ENCODE measurements at regions not wholly inside any gene's neighbourhood (a gene's known extent, or its start where the extent isn't known, plus 50 kb on each side); places are given as distances from the start of the nearest gene placed in this dataset.

DNA sequence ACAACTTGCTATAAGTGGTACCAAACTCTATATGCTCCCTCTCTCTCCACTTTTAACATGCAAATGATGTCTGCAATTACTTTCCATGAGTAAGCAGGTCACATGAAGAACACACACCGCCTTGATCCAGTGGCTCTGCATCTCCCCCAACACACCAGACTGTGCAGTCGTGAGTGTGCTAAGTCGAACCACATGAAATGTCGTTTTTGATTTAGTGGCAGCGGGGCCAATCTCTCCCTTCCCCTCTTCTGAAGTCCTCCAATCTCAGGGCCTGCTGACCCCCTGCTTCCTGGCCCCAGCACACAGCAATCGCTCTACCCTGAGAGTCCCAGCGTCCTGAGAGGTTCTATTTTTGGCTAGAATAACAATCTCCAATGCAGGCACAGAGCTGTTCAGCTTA lies 312.5 kb downstream of the SHQ1 start:
- POLR2A ChIA-PET (ENCODE audit: unreplicated experiment): no interaction called here
- Histone ChIP-seq H3K27me3 (ENCODE audit: control insufficient read depth, insufficient read depth, low read length) (peaks cover 37% of the 10 kb centered on the region), H3K36me3 (ENCODE audit: control insufficient read depth, insufficient read depth, low read length) (no peaks in the 10 kb centered on the region), H3K23ac (ENCODE audit: low read depth, low read length) (no peak overlapping the region), H2BK120ac (ENCODE audit: low read depth, low read length) (no peak overlapping the region), H3K4me2 (ENCODE audit: low read depth, low read length) (no peak overlapping the region), H3K18ac (ENCODE audit: low read depth, low read length) (no peak overlapping the region), H2BK15ac (ENCODE audit: low read depth, low read length) (no peak overlapping the region), H3K9me1 (ENCODE audit: insufficient read depth, low read length) (no peaks in the 10 kb centered on the region), H3K4me1 (ENCODE audit: control insufficient read depth, insufficient read depth, low read length) (no peaks in the 10 kb centered on the region), H3K9ac (ENCODE audit: low read depth, low read length) (no peak overlapping the region), H3K56ac (ENCODE audit: extremely low read depth, insufficient read depth, low read length) (no peak overlapping the region), H4K8ac (ENCODE audit: low read depth in 2 of 2, low read length in 2 of 2) (no peak overlapping the region), H2BK5ac (ENCODE audit: low read depth, low read length, poor library complexity, severe bottlenecking) (no peak overlapping the region), H4K5ac (ENCODE audit: low read depth, low read length) (no peak overlapping the region), H2AK5ac (ENCODE audit: low read depth, low read length) (no peak overlapping the region), H3K4ac (ENCODE audit: low read depth, low read length) (no peak overlapping the region), H4K20me1 (ENCODE audit: insufficient read depth, low read length) (no peaks in the 10 kb centered on the region), H3K4me3 (ENCODE audit: insufficient read depth, low read depth, low read length) (no peak overlapping the region), H2BK20ac (ENCODE audit: low read depth, low read length) (no peak overlapping the region), H2AFZ (replicated peaks; ENCODE audit: low read length, poor library complexity) (no peak overlapping the region), H3K27ac (ENCODE audit: insufficient read depth, low read length) (no peak overlapping the region), H3K79me1 (ENCODE audit: low read depth in 1 of 2, low read length in 2 of 2) (no peaks in the 10 kb centered on the region), H3K9me3 (ENCODE audit: control insufficient read depth, insufficient read depth, low read length) (no peaks in the 10 kb centered on the region), H3K14ac (replicated peaks; ENCODE audit: low read depth, low read length) (no peak overlapping the region), H4K91ac (ENCODE audit: insufficient read depth, low read depth, low read length) (no peak overlapping the region), H2AK9ac (replicated peaks; ENCODE audit: low read depth, low read length, poor library complexity) (no peak overlapping the region)
- BruUV-seq (replicated peaks): no TSS peak
- TF ChIP-seq ELK1 (IDR thresholded peaks at IDR 0.05; ENCODE audit: borderline replicate concordance, low read depth, low read length) (no peak), POLR2A (IDR thresholded peaks at IDR 0.05; ENCODE audit: low read depth, low read length) (no peak), RCOR1 (IDR thresholded peaks at IDR 0.05; ENCODE audit: insufficient replicate concordance, low read length) (no peak), CEBPB (IDR thresholded peaks at IDR 0.05; ENCODE audit: low read depth, low read length) (no peak), RFX5 (IDR thresholded peaks at IDR 0.05; ENCODE audit: low read depth, low read length) (no peak), MAFK (IDR thresholded peaks at IDR 0.05; ENCODE audit: low read depth, low read length) (no peak), MAZ (IDR thresholded peaks at IDR 0.05; ENCODE audit: borderline replicate concordance, low read depth, low read length) (no peak), SMC3 (IDR thresholded peaks at IDR 0.05; ENCODE audit: low read depth, low read length) (no peak), NFE2L2 (IDR thresholded peaks at IDR 0.05; ENCODE audit: low read depth, low read length) (no peak), FOS (IDR thresholded peaks at IDR 0.05; ENCODE audit: low read depth, low read length) (no peak), RAD21 (IDR thresholded peaks at IDR 0.05; ENCODE audit: low read length) (no peak), BHLHE40 (IDR thresholded peaks at IDR 0.05; ENCODE audit: low read depth, low read length) (no peak), CHD1 (IDR thresholded peaks at IDR 0.05; ENCODE audit: low read depth, low read length) (no peak)
- TF ChIP-seq, protein P1, sequence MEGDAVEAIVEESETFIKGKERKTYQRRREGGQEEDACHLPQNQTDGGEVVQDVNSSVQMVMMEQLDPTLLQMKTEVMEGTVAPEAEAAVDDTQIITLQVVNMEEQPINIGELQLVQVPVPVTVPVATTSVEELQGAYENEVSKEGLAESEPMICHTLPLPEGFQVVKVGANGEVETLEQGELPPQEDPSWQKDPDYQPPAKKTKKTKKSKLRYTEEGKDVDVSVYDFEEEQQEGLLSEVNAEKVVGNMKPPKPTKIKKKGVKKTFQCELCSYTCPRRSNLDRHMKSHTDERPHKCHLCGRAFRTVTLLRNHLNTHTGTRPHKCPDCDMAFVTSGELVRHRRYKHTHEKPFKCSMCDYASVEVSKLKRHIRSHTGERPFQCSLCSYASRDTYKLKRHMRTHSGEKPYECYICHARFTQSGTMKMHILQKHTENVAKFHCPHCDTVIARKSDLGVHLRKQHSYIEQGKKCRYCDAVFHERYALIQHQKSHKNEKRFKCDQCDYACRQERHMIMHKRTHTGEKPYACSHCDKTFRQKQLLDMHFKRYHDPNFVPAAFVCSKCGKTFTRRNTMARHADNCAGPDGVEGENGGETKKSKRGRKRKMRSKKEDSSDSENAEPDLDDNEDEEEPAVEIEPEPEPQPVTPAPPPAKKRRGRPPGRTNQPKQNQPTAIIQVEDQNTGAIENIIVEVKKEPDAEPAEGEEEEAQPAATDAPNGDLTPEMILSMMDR (conservative IDR thresholded peaks at IDR 0.05; ENCODE audit: low read depth, low read length): no peak
- TF ChIP-seq, protein P2, sequence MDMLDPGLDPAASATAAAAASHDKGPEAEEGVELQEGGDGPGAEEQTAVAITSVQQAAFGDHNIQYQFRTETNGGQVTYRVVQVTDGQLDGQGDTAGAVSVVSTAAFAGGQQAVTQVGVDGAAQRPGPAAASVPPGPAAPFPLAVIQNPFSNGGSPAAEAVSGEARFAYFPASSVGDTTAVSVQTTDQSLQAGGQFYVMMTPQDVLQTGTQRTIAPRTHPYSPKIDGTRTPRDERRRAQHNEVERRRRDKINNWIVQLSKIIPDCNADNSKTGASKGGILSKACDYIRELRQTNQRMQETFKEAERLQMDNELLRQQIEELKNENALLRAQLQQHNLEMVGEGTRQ (IDR thresholded peaks at IDR 0.05; ENCODE audit: low read depth, low read length): no peak
- in situ Hi-C loops (cut with MboI; ENCODE audit: low sequenced_read_pairs): no loop called here
- CTCF ChIA-PET: no interaction called here
- intact Hi-C loops (cut with micrococcal nuclease): no loop called here
- WGBS, 2 experiments (ENCODE audit: extremely low coverage in 2 of 2, insufficient read length in 1 of 2): 27% methylated on average over 5 of the region's 7 CpGs; no CpG with 5 or more reads in 1 of the 2 experiments
- ATAC-seq (ENCODE audit: low read depth) (no peak), DNase-seq (no peak)
- dilution Hi-C loops (cut with HindIII; ENCODE audit: low sequenced_read_pairs, unreplicated experiment): no loop called here

Data from IMR-90 (cell line).